HG02973 (cell line): ENCODE measurements at regions not wholly inside any gene's neighbourhood (a gene's known extent, or its start where the extent isn't known, plus 50 kb on each side); places are given as distances from the start of the nearest gene placed in this dataset.
"Not testable (repeated sequence)": the region's sequence is repeated elsewhere in the genome, so short reads cannot be mapped to it uniquely, and the experiment has no call there.

Experiments used
- ATAC-seq: cut with Tn5 transposase; IDR thresholded peaks from one replicate; pipeline ENCODE4 v1.9.1; 2021; ENCODE audit warnings: moderate library complexity; ENCODE audit not compliant: unreplicated experiment

DNA sequence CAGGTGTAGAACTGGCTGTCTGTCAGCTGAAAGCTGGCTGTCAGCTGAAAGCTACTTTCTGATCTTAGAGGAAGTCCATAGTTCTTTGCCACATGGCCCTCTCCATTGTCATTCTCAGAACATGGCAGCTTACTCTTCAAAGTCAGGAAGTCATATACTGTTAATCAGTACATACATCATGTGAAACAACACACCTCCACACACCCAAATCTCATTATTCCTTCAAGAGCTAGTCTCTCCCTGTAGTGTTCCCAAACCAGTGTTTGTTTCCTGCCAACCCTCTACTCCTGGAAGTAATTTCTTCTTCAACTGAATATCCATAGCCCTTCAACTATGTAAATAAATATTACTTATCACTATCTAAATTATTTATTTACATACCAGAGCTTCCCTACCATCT lies 58.9 kb downstream of the OR5AK2 start:
- no peak for ATAC-seq

DNA sequence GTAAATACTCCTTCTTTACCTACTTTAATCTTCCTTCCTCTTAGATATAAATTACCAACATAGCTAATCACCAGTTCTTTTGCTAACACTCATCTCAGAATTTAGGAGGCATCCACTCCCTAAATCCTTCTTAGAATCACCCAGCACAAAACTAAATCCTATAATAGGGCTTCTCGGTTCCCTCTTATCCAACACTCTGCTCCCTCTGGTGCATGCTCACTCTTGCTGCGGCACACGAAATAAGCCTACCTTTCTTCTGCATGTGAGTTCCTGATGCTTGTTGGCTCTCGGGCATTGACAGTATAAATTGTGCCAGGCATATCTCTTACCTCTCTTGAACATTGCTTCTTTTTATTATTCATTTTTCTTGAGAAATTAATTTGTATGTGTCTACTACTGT lies 61.0 kb downstream of the OR5AK2 start:
- ATAC-seq = no peak

- ATAC-seq = no peak
Observed at GRCh38 chr11:57054817-57055216, 66.1 kb downstream of the OR5AK2 start.

DNA sequence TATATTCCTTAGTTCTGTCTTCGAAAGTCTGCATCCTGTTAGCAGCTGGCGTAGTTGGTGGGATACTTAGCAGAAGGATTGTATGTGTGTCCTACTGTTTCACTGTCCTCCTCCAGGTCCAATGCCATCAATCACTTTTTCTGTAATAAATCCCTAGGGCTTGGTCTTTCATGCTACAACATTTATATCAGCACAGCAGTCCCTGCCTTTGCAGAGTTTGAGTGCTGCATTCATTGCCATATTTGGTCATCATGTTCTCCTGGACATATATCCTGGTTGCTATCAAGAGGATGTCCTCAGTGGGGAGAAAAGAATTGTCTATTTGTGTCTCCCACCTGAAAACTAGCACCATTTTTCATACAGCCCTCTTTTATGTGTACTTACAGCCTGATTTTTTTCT lies 67.0 kb downstream of the OR5AK2 start:
- no peak for ATAC-seq

- no peak for ATAC-seq
Observed at GRCh38 chr11:57056735-57057134, 68.0 kb downstream of the OR5AK2 start.

DNA sequence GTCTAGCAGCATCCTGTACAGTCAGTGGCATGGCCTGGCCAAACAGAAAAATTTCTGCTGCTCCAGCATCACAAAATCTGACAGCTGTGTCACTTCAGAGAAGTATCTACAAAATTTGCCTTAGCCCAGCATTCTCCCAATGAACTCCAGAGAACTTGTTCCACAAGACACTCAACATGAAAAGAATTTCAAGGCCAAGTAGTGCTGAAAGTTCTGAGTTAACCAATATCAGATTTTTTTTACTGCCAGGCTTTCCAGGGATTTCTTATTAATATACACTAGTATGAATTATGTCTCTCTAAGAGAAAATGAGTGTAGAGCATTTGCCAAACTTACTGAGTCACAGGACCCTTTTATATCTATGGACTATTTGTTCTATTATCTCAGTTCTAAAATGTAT lies 68.8 kb downstream of the OR5AK2 start:
- no peak for ATAC-seq

GRCh38 chr11:57062957-57063356 lies 74.2 kb downstream of the OR5AK2 start:
- not testable (repeated sequence) for ATAC-seq

GRCh38 chr11:57069942-57070341 lies 81.2 kb downstream of the OR5AK2 start:
- ATAC-seq = no peak

- no peak for ATAC-seq
Observed at GRCh38 chr11:57071829-57072228, 83.1 kb downstream of the OR5AK2 start.

DNA sequence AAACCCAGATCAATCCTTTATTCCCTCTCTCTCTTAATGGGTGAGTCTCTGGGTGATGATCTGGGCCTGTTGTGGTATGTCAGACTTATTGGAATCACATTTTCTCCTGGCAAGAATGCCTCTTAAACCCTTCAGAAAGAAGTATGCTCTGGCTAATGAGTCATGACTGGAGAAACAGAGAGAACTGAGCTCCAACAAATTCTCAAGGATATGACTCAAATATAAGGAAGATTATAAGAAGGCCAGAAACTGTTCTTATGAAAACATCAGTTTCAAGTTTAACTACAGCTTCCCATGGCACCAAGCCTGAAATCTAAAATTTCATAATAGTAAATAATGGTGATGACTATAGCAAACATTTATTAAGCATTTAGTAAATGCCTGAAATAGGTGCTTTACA lies 83.9 kb downstream of the OR5AK2 start:
- ATAC-seq = no peak

DNA sequence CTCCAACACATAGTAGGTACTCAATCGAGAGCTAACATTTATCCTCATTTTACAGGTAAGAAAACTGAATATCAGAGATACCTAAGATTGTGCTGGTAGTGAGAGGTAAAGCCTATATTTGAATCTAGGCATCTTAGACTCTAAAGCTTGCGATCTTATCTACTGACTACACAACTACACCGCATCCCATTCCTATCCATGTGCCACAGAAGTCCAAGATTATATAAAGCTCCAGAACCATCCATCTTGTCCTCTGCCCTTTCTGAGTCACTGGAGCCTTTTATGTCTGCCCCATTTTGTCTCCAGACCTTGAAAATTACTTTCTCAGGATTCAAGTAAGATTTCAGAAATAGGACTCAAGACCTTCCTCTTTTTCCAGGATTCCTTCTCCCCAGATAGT lies 84.4 kb downstream of the OR5AK2 start:
- ATAC-seq = no peak

GRCh38 chr11:57081356-57081755 lies 92.6 kb downstream of the OR5AK2 start:
- ATAC-seq = no peak

DNA sequence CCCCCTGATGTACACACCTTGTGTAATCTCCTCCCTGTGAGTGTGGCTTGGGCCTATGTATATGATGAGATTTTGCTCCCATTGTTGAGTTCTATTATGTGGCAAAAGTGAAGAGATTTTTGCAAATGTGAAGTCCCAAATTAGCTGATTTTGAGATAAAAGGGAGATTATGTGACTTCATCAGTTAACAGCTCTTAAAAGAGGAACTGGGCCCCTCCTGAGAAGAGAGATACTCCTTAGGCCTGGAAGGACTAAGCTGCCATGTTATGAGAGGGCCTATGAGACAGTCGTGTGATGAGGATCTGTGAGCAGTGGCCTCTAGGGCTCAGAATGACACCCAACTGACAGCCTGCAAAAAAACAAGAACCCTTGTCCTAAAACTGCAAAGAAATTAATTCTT lies 93.4 kb downstream of the OR5AK2 start:
- ATAC-seq = no peak

DNA sequence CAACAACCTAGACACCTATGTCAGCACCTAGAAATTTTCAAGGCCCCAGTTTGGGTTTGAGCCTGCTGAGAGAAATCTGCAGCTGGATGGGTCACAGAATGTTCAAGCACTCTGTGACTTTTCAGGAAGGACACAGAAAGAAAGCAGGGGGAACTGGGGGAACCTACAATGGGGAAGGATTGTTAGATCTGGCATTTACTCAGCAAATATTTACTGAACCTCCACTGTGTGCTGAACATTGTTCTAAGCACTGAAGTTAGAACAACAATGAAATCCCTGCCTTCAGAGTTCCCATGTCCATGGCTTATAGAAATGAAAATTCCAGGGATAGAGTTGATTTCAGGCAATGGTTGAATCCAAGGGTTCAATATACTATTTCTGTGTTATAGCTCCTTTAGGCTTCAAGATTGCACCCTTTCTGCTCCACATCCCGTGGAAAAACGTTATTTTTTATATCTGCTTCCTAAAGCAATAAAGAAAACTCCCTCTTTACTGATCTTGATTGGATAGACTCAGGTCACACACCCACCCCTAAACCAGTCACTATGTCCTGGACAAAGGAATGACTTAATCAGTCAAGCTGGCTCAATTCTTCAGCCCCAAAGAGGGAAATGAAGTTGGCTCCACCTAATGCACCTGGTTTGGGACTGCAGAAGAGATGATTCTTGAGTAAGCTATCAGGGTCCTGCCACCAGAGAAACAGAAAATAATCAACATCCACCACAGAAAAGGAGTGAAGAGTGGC lies 95.1 kb downstream of the OR5AK2 start:
- ATAC-seq = no peak

- no peak for ATAC-seq
Observed at GRCh38 chr11:57085611-57086010, 96.1 kb upstream of the LRRC55 start.

DNA sequence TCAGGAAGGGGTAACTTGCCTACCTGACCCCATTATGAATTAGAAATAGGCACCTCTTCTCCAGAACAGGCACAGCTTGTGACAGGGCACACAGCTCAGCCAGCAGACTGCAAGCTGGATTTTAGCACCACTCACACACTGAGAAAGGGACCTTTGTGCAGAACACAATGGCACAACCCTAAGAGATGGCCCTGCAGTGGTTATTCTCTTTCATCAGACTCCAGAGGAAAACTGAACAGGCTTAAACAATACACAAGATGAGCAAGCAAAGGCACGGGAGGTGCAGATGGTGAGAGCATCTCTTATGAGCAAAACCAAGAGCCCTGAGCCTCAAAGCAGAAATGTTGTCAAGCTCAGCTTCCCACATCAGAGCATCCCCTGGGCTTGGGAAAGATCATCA lies 93.8 kb upstream of the LRRC55 start:
- ATAC-seq = no peak

- ATAC-seq = no peak
Observed at GRCh38 chr11:57092028-57092698, 89.6 kb upstream of the LRRC55 start.

- ATAC-seq = no peak
Observed at GRCh38 chr11:57094181-57094935, 87.4 kb upstream of the LRRC55 start.

DNA sequence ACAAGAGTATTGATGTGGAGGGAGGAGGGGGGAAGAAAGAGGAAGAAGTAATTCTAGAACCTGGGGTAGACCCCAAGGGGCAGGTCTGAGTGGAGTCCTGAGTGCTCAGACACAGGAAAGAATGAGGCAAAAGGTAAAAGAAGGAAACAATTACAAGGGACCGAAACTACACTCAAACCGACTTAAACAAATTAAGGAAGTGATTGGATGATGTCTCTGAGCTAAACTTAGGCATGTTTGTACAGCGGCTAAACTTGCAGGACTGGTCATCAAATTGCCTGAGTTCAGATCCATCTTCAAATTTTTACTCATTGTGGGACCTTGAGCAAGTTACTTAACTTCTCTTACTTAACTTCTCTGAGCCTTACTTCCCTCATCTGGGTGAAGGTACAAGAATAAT lies 86.3 kb upstream of the LRRC55 start:
- no peak for ATAC-seq

DNA sequence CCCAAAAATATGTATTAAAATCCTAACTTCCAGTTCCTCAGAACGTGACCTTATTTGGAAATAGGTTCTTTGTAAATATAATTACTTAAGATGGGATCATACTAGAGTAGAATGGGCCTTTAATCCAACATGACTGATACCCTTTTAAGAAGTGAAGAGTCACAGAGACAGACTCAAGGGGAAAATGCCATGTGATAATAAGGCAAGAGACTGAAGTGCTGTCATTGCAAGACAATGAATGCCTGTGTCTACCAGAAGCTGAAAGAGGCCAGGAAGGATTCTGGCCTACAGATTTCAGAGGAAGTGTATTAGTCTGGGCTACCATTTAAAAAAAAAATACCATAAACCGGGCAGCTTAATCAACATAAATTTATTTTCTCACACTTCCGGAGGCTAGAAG lies 85.9 kb upstream of the LRRC55 start:
- ATAC-seq = no peak

DNA sequence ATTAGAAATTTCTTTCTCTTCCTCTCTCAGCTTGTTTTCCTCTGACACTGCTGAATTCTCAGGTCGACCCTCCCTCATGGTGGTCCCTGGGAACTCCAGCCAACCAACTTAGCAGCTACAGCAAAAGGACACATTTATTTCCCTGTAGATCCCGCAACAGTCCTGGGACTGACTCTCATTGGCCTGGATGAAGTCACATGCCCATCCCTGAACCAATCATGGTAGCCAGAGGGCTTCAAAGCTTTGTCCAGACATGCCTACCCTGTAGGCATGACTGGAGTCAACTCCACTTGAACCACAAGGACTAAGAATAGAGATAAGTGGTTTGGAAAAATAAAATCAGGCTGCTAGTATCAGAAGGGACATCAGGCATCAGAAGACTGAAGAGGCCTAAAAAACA lies 84.6 kb upstream of the LRRC55 start:
- no peak for ATAC-seq

GRCh38 chr11:57098191-57098590 lies 83.6 kb upstream of the LRRC55 start:
- no peak for ATAC-seq
